ENCODE measurements at regions not wholly inside any gene's neighbourhood (a gene's known extent, or its start where the extent isn't known, plus 50 kb on each side); places are given as distances from the start of the nearest gene placed in this dataset.

- no peak for DNase-seq (ENCODE audit: low spot score)
These were observed 973.5 kb upstream of the B3GALT2 start for GRCh38 chr1:194159941-194160340.

- DNase-seq (ENCODE audit: low spot score), result no peak
These were observed 969.5 kb upstream of the B3GALT2 start for GRCh38 chr1:194155962-194156361.

GRCh38 chr1:194151056-194151455 lies 964.6 kb upstream of the B3GALT2 start:
- no peak for DNase-seq (ENCODE audit: low spot score)

DNA sequence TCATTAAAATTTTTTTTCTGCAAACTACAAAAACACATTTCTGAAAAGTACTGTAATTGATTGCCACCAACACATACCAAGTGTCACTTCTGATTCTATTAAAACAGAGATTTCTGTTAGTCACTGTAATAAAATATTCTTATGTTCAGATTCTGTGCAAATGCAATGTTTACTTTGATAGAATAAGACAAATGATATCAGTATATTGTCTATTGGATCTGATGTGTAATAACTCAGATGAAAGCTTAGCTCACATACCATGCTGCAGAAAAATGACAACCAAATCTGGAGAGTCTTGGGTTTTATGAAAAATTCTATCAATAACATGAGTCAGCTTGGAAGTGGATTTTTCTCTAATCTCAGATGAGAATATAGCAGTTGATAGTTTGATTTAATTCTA lies 963.8 kb upstream of the B3GALT2 start:
- DNase-seq (ENCODE audit: low spot score), result no peak

DNA sequence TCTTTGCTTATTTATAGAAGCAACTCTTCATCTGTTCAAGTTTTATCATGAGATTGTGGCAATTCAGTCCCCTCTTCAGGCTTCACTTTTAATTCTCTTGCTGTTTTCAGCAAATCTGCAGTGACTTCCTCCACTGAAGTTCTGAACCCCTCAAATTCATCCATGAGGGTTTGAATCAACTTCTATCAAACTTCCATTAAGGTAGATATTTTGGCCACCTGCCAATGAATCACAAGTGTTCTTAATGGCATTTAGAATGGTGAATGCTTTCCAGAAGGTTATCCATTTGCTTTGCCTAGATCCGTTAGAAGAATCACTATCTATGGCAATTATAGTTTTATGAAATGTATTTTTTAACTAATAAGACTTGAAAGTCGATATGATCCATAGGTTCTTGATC lies 946.7 kb upstream of the B3GALT2 start:
- DNase-seq (ENCODE audit: low spot score), result no peak

DNA sequence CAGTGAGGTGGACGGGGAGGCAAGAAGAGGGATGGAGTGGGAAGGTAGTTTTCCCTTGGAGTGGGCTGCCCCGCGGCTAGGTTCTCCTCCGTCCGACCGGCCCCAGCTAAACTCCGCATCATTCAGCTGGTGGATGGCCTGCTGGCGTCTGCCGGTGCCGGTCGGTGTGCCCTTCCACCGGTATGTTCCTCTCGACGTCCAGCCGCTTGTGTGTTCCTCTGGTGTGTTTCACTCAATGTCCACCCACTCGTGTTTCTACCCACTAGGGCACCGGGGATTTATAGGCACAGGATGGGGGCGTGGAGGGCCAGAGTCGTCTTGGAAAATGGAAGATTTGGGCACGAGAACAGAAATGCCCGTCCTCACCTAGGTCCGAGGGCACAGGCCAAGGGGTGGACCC lies 931.7 kb upstream of the B3GALT2 start:
- DNase-seq (ENCODE audit: low spot score), result no peak

- no peak for DNase-seq (ENCODE audit: low spot score)
These were observed 931.2 kb upstream of the B3GALT2 start for GRCh38 chr1:194117582-194117981.

DNA sequence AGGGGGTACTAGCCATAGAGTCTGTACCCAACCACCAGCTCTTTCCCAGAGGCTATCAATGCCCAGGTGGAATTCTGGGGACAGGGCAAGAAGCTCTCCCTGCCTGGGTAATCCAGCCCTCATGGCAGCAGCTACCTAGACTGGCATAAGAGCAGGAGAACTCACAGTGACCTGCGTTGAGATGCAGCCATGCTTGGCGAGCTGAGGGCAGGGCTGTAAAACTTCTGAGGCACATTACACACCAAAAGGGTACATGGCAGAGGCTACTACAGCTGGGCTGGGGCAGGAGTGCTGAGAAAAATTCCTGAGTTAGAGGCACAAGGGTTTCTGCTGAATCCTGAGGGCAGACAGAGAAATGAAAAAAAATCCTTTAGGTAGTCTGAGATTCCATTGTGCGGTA lies 927.9 kb upstream of the B3GALT2 start:
- no peak for DNase-seq (ENCODE audit: low spot score)

DNA sequence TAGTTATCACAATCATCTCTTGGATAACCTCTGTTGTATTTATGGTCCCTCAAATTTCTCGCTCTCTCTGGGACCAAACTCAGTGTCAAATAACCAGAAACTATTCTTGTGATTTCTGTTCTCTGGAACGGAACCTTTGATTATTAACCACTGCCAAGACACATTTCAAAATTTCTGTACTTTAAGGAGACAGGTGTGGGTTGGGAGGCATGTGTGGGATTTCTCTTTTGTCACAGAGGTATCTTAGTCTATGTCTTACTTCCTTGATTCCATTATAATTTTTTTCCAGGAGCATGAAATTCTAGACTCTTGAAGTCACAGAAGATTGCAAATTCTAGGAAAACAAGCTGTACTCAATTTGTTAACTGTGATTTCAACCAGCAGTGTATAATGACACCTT lies 919.0 kb upstream of the B3GALT2 start:
- no peak for DNase-seq (ENCODE audit: low spot score)

DNA sequence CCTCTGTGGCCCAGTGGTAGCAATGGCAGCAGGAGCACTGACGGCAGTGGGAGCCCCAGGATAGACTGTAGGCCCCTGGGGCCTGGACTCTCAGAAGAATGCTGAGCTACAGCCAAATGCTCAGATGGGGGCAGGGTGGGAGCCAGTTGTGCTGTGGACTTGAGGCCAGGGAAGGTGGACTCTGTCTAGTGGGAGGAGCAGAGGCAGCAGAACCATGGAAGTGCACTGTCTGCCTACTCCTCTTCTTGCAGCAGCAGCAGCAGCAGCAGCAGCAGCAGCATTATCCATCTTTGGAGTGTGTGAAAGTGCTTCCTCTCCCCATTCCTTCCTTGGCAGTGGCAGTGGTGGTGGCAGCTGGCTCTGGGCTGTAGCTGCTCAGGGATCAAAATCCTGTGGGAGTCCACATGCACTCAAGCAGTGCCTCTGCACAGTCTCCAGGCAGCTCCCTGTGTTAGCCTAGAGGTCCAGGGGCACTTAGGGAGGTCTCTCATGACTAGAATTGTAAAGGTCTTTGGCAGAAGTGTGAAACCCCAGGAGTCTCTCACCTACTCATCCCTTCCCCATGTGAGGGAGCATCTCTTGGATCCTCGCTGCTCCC lies 917.9 kb upstream of the B3GALT2 start:
- peak; percentile 50 for DNase-seq (ENCODE audit: low spot score)

- no peak for DNase-seq (ENCODE audit: low spot score)
These were observed 917.3 kb upstream of the B3GALT2 start for GRCh38 chr1:194103516-194104246.

DNA sequence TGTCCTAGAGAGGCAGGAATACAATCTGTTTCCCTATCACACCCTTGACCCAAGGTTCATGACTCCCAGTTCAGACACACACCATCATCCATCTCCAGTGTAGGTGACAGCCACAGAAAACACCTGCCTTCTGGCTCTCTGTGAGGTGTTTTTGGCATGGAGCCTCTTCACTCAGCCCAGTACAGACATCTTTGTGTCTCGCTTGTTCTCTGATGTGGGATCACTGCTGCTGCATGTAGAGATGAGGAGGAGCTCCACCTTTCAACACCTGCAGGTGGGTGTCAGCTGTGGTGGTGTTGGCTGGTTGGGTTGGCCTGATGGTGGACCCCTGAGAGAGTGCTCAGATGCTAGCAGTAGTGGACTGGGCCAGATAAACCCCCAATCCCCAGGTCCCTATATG lies 916.7 kb upstream of the B3GALT2 start:
- DNase-seq (ENCODE audit: low spot score), result no peak

DNA sequence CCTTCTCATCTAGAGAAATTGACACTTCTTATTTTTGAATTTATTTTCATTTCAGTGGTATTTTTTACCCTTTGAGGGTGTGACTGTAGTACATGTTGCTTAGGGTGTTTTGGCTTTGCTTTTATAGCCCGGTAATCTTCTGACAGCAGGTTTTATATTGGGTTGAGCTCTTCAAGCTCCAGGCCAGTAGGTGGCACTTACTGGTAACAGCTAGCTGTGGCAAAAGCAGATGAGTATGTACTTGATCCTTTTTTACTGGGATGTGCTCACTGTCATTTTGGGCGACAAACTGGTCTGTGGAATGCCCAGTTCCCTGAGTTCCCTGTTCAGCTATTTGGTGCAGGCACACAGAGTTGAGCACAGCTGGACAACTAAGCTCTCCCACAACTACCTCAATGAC lies 916.2 kb upstream of the B3GALT2 start:
- DNase-seq (ENCODE audit: low spot score), result no peak

GRCh38 chr1:194084755-194085154 lies 898.3 kb upstream of the B3GALT2 start:
- DNase-seq (ENCODE audit: low spot score), result no peak

DNA sequence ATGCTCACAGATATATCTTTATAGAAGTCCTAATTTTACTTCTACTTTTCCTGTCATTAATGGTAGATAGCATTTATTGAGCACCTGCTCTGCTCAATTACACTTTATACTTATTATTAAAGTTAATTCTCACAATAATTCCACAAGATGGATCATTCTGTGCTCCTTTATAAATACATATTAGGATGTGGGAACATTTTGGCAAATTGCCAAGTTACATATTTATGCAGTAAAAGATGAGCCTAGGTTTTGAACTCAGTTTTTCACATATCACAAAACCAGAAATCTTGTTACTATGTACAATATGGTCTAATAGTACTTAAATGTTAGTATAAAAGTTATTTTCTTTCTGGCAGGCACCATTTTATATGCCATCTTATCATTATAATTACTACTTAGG lies 895.0 kb upstream of the B3GALT2 start:
- DNase-seq (ENCODE audit: low spot score), result no peak

DNA sequence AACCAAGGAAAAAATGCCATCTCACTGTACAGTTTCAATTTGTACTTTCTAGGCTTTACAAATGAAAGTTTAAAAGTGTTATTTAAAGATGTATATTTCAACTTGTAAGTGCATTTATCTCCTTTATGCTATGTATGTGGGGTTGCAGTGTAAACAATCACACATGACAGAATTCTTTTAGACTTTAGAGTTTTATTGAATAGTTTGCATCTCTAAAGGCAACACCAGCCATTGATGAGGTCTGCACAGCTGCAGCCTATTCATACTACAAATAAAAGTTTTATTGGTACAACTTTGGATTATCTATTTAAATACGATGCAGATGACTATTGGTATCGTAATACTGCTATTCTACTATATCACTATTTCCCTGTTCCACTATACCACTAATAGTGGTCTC lies 894.4 kb upstream of the B3GALT2 start:
- no peak for DNase-seq (ENCODE audit: low spot score)

DNA sequence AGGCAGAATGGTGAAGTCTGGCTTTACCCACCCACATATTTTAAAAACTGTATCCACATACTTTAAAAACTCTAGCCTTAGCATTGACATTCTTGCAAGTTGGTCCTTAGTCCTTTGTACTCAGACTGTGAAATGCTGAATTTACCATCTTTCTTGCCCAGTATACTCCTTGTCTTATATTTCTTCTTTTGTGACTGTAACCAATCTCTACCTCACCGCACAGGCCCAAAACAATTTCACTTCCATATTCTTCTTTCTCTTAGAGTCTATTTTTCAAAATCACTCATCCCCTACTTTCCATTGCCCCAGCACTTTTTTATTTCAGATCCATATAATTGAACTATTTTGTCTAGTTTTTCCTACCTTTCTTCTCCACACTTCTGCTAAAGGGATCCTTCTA lies 892.4 kb upstream of the B3GALT2 start:
- DNase-seq (ENCODE audit: low spot score), result no peak

- no peak for DNase-seq (ENCODE audit: low spot score)
These were observed 890.2 kb upstream of the B3GALT2 start for GRCh38 chr1:194076646-194077045.

DNA sequence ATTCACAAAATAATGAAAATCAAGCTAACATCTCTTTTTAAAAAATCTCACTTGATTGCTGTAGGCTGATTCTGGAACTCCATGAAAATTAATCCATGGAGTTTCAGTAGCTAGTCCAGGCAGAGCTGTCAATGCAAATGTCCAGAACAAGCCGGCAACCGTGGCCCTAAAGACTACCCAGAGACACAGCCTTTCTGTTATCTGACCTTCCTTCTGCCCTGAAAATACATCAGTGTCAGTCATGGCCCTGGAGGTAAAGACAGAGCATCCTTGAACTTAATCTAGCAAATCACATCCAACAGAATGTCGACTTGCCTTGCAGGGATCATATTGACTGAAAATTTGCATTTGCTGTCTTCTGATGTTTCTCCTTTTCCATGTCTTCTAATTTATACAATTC lies 887.4 kb upstream of the B3GALT2 start:
- no peak for DNase-seq (ENCODE audit: low spot score)

DNA sequence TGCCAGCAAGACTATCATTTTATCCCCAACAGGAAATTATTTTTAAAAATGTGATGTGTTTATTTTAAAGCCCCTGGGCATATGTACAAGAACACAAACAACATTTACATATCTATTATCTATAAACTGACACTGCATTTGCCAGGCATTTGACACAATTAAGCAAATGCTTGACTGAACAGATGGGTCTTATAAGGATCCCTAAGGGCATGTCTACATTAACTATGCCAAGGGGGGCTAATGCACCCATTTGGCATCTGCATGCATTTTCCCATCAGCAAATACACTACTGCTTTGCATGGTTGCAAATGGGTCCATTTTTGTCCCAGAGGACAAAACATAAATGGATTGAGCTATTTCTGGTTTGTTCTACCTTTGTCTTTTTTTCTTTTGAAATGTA lies 884.8 kb upstream of the B3GALT2 start:
- peak; percentile 76 for DNase-seq (ENCODE audit: low spot score)

GRCh38 chr1:194069831-194070218 lies 883.4 kb upstream of the B3GALT2 start:
- no peak for DNase-seq (ENCODE audit: low spot score)

- no peak for DNase-seq (ENCODE audit: low spot score)
These were observed 882.9 kb upstream of the B3GALT2 start for GRCh38 chr1:194069168-194069830.

DNA sequence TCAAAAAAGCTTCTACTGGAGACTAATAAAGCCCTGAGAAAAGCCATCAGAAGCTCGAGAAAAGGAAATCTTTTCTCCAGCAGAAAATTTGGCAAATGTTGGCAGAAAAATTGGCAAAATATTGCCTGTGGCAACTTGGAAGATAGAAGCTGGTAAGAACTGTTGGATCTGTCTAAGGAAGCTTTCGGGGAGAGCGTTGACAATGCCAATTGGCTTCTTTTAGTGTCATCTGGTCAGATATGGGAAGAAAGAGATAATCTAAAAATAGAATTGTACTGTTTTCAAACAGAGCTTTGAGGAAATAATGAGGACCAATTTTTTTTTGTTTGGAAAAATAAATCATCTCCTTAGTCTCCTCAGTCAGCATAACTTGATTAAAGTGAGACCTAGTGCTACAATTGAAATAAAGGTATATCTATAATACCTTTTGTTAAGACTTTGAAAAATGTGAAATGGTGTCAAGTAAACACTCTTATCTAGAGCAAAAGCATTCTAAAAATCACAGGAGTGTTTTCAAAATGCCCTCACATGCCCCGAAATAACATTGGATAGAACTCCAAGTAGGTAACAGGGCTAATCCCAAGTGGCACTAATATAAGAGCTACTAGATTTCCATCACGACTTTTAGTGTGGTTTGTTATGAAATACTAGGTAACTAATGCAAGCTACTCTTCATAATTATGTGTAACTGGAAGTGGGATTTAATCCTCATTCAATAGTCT lies 882.2 kb upstream of the B3GALT2 start:
- DNase-seq (ENCODE audit: low spot score), result no peak

Data from D341Med (cell line).